ENCODE measurements at regions not wholly inside any gene's neighbourhood (a gene's known extent, or its start where the extent isn't known, plus 50 kb on each side); places are given as distances from the start of the nearest gene placed in this dataset.
"Not testable (repeated sequence)": the region's sequence is repeated elsewhere in the genome, so short reads cannot be mapped to it uniquely, and the experiment has no call there.

DNA sequence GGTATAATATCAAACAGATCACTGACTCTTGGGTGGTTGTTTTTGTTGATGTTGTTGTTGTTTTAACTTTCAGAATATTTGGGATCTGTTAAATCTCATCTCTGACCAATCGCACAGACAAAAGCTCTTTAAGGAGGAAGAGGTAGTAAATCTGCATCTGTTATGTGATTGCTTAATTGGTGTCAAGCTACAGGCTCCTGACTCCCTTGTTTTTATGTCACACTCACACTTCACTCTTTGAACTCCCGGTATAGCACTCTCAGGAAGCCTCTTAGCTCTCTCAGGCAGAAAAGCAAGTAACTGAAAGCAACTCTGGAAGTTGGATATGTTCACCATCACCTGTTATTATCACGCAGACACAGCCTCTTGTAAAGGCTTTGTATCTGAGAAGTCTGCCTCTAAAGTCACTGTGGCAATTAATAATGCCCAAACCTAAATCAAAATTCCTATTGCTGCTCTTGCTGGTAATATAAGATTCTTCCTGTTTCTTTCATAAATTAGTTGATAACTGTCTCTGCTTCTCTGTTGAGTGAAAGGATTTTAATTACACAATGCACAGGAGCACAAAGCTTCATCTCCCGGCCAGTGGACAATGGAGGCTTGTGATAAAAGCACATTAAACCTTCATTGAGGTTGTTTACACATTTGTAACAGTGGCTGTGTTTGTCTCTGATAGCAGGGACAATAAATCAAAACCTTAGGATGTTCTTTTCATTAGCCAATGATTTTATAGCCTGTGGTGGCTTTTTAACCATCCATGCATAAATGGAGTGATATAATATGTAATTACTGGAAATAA is 576.7 kb downstream of the MFSD1 start:
- no peaks in the 10 kb centered on the region for H3K27me3 ChIP-seq
- DNase-seq: no peak
- H3K4me1 ChIP-seq: peaks cover 0 to 9% (median 6%) of the 10 kb centered on the region in 4 donors
- TF ChIP-seq POLR2A (IDR thresholded peaks at IDR 0.05) (no peak), POLR2AphosphoS5 (IDR thresholded peaks at IDR 0.05) (no peak), EP300 (IDR thresholded peaks at IDR 0.05) (no peak), CTCF (IDR thresholded peaks at IDR 0.05) (no peak)
- H3K36me3 ChIP-seq: no peaks in the 10 kb centered on the region
- intact Hi-C loops (cut with DNase I): no loop called here
- 8 to 13% methylated on average over 4 of the region's 4 CpGs for WGBS, 2 donors
- no peak overlapping the region for H3K27ac ChIP-seq
- no peaks in the 10 kb centered on the region for H3K9me3 ChIP-seq
- no peak overlapping the region for H3K4me3 ChIP-seq

- no peak for DNase-seq
- H3K36me3 ChIP-seq: no peaks in the 10 kb centered on the region
- TF ChIP-seq CTCF (IDR thresholded peaks at IDR 0.05) (no peak), POLR2AphosphoS5 (IDR thresholded peaks at IDR 0.05) (peak in 3 of 4 donors; percentile 38 to 57 (median 41)), EP300 (IDR thresholded peaks at IDR 0.05) (peak in 3 of 4 donors; percentile 19 to 62 (median 40)), POLR2A (IDR thresholded peaks at IDR 0.05) (no peak)
- intact Hi-C loops (cut with DNase I): no loop called here
- 48 to 50% methylated on average over 4 of the region's 4 CpGs for WGBS, 2 donors
- no peak overlapping the region for H3K4me3 ChIP-seq
- peaks cover 0 to 9% (median 6%) of the 10 kb centered on the region in 4 donors for H3K4me1 ChIP-seq
- peak overlapping the region in 1 of 4 donors; percentile 13 for H3K27ac ChIP-seq
- H3K27me3 ChIP-seq: no peaks in the 10 kb centered on the region
- no peaks in the 10 kb centered on the region for H3K9me3 ChIP-seq
Measured at GRCh38 chr3:159380891-159381290, 579.0 kb downstream of the MFSD1 start.

- Histone ChIP-seq H3K27me3 (no peaks in the 10 kb centered on the region), H3K4me3 (no peak overlapping the region), H3K36me3 (no peaks in the 10 kb centered on the region), H3K27ac (no peak overlapping the region), H3K4me1 (no peaks in the 10 kb centered on the region), H3K9me3 (no peaks in the 10 kb centered on the region)
- intact Hi-C loops (cut with DNase I): no loop called here
- TF ChIP-seq POLR2AphosphoS5 (IDR thresholded peaks at IDR 0.05) (no peak), EP300 (IDR thresholded peaks at IDR 0.05) (no peak), POLR2A (IDR thresholded peaks at IDR 0.05) (no peak), CTCF (IDR thresholded peaks at IDR 0.05) (no peak)
- WGBS, 2 donors: 52 to 56% methylated on average over 1 of the region's 1 CpG
- DNase-seq: no peak
Measured at GRCh38 chr3:159390656-159391212, 588.9 kb downstream of the MFSD1 start.

- H3K27ac ChIP-seq; H3K4me3 ChIP-seq; H3K27me3 ChIP-seq; H3K4me1 ChIP-seq; intact Hi-C loops (cut with DNase I); H3K9me3 ChIP-seq; DNase-seq; H3K36me3 ChIP-seq: not testable (repeated sequence)
- WGBS, 2 donors: 79 to 80% methylated on average over 7 of the region's 7 CpGs
Measured at GRCh38 chr3:159397683-159398082, 591.0 kb upstream of the IL12A start.

DNA sequence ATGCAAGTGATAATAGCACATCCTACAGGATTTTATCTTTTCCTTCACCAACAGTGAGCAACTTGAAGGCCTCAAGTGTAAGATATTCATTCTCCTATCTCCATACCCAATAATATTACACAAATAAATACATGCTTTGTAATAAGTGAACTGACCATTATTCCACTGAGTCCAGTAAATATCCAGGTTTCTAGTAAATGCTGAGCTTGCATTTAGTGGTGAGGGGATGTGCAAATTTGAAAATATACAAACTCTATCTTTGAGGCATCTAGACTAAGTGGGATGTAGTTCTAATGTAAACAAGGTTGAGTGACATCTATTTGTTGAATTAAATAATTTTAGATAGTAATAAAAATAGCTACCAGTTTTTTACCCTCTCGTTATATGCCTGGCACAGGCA is 587.6 kb upstream of the IL12A start:
- H3K4me1 ChIP-seq: no peaks in the 10 kb centered on the region
- H3K9me3 ChIP-seq: peaks cover 0 to 5% (median 0%) of the 10 kb centered on the region in 4 donors
- no peaks in the 10 kb centered on the region for H3K27me3 ChIP-seq
- H3K36me3 ChIP-seq: no peaks in the 10 kb centered on the region
- intact Hi-C loops (cut with DNase I): no loop called here
- no peak overlapping the region for H3K27ac ChIP-seq
- TF ChIP-seq POLR2A (IDR thresholded peaks at IDR 0.05) (no peak), POLR2AphosphoS5 (IDR thresholded peaks at IDR 0.05) (no peak), EP300 (IDR thresholded peaks at IDR 0.05) (no peak), CTCF (IDR thresholded peaks at IDR 0.05) (no peak)
- H3K4me3 ChIP-seq: no peak overlapping the region
- WGBS, 2 donors: 69 to 73% methylated on average over 1 of the region's 1 CpG
- DNase-seq: no peak

- DNase-seq; H3K4me1 ChIP-seq; H3K27me3 ChIP-seq; H3K36me3 ChIP-seq; H3K27ac ChIP-seq; intact Hi-C loops (cut with DNase I); H3K4me3 ChIP-seq; H3K9me3 ChIP-seq: not testable (repeated sequence)
Measured at GRCh38 chr3:159409711-159410110, 578.9 kb upstream of the IL12A start.
